Activated CD4-positive, alpha-beta T cell treated with anti-CD3 and anti-CD28 coated beads, Interleukin-2, amount 10 ng/mL, durations not matched to agents 7 days and 5 days (primary cell): ENCODE measurements at regions not wholly inside any gene's neighbourhood (a gene's known extent, or its start where the extent isn't known, plus 50 kb on each side); places are given as distances from the start of the nearest gene placed in this dataset.

Source experiments
- CTCF ChIA-PET: fragments of 350-600 bp; sonication (Branson Sonifier 250); formaldehyde crosslinking; loops from one replicate; lab custom pipeline; 2021; ENCODE audit warnings: antibody characterized with exemption; lab: Charles Lee
- POLR2A ChIA-PET: fragments of 350-600 bp; sonication (Branson Sonifier 250); formaldehyde crosslinking; loops from one replicate; lab custom pipeline; 2021; ENCODE audit warnings: antibody characterized with exemption; lab: Charles Lee
- DNase-seq: peaks from one replicate; pipeline ENCODE4 v3.0.0-alpha.2; 2020
- H3K27ac Mint-ChIP-seq: one replicate; pipeline ENCODE4 v1.8.0; 2021; ENCODE audit warnings: mild to moderate bottlenecking, moderate library complexity, mixed read lengths
- H3K27me3 Mint-ChIP-seq: one replicate; pipeline ENCODE4 v1.8.0; 2021; ENCODE audit warnings: mixed read lengths
- H3K36me3 Mint-ChIP-seq: one replicate; pipeline ENCODE4 v1.8.0; 2021; ENCODE audit warnings: low read depth, mixed read lengths
- H3K4me1 Mint-ChIP-seq: one replicate; pipeline ENCODE4 v1.8.0; 2021; ENCODE audit warnings: mixed read lengths
- H3K4me3 Mint-ChIP-seq: one replicate; pipeline ENCODE4 v1.8.0; 2021; ENCODE audit warnings: mild to moderate bottlenecking, moderate library complexity, mixed read lengths
- H3K9me3 Mint-ChIP-seq: one replicate; pipeline ENCODE4 v1.8.0; 2021; ENCODE audit warnings: mixed read lengths

- Mint-ChIP-seq H3K4me1 (no peaks in the 10 kb centered on the region), H3K36me3 (no peaks in the 10 kb centered on the region), H3K9me3 (no peaks in the 10 kb centered on the region), H3K4me3 (no peak overlapping the region), H3K27ac (no peak overlapping the region), H3K27me3 (no peaks in the 10 kb centered on the region)
- DNase-seq: no peak
- POLR2A ChIA-PET: no interaction called here
- CTCF ChIA-PET: no interaction called here
These were observed 171.5 kb downstream of the FAT3 start for GRCh38 chr11:92396133-92396532.

DNA sequence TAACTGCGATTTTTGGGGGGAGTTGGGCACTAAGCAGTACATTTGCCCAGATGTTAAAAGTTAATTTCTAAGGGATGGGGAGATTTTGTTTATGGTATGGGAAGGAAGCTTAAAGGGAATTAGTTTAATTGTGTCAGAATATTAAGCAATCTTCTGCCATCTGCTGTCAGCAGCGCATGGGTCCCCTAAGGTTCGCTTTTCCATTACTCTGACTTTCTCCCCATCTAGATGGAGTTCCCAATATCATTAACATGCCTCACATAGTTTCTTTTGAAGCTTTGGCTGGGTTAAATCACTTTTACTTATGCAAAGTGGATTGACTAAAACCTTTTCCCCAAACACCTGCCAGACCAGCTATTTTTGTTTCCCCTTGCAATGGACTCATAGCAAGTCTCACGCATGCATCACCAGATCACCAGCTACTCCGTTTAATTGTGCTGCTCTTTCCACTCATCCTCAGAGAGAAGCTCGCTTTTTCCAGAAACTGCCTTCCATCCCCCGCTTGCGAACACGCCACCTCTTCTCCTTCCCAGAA is 172.7 kb downstream of the FAT3 start:
- CTCF ChIA-PET: no interaction called here

DNA sequence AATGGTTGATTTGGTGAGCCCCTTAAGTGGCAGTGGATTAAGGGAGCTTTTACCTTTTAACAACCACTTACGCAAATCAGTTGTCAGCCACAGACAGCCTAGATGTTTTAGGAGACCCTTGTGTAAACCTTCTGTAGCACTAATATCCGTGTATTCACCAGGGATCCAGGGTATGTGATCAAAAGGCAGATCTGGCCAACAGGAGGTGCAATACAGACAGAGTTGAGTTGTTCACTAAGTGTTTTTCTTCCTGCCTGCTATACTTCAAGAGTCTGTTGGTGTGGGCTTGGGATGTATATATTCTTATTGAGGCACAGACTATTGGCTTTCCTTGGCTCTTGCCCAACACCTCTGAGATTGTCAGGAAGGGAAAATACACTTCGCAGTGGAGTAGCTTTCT is 175.1 kb downstream of the FAT3 start:
- no peak for DNase-seq
- Mint-ChIP-seq H3K9me3 (no peaks in the 10 kb centered on the region), H3K27me3 (no peaks in the 10 kb centered on the region), H3K36me3 (no peaks in the 10 kb centered on the region), H3K4me3 (no peak overlapping the region), H3K27ac (no peak overlapping the region), H3K4me1 (no peaks in the 10 kb centered on the region)
- ChIA-PET CTCF (no interaction called here), POLR2A (no interaction called here)

More for the DNA sequence above, 172.7 kb downstream of the FAT3 start:
- H3K36me3 Mint-ChIP-seq: no peaks in the 10 kb centered on the region
- POLR2A ChIA-PET: no interaction called here
- H3K27me3 Mint-ChIP-seq: no peaks in the 10 kb centered on the region
- no peaks in the 10 kb centered on the region for H3K4me1 Mint-ChIP-seq
- H3K9me3 Mint-ChIP-seq: no peaks in the 10 kb centered on the region
- no peak overlapping the region for H3K4me3 Mint-ChIP-seq
- H3K27ac Mint-ChIP-seq: no peak overlapping the region
- DNase-seq: no peak

GRCh38 chr11:92401520-92401919 is 176.9 kb downstream of the FAT3 start:
- no peak overlapping the region for H3K27ac Mint-ChIP-seq
- ChIA-PET CTCF (no interaction called here), POLR2A (no interaction called here)
- no peak for DNase-seq
- no peaks in the 10 kb centered on the region for H3K4me1 Mint-ChIP-seq
- no peaks in the 10 kb centered on the region for H3K9me3 Mint-ChIP-seq
- no peak overlapping the region for H3K4me3 Mint-ChIP-seq
- H3K36me3 Mint-ChIP-seq: no peaks in the 10 kb centered on the region
- no peaks in the 10 kb centered on the region for H3K27me3 Mint-ChIP-seq

- Mint-ChIP-seq H3K4me1 (no peaks in the 10 kb centered on the region), H3K27me3 (no peaks in the 10 kb centered on the region), H3K9me3 (no peaks in the 10 kb centered on the region), H3K4me3 (no peak overlapping the region), H3K27ac (no peak overlapping the region), H3K36me3 (no peaks in the 10 kb centered on the region)
- no peak for DNase-seq
- CTCF ChIA-PET: no interaction called here
- POLR2A ChIA-PET: no interaction called here
These were observed 181.9 kb downstream of the FAT3 start for GRCh38 chr11:92406472-92406871.

- DNase-seq: no peak
- H3K4me3 Mint-ChIP-seq: no peak overlapping the region
- H3K27me3 Mint-ChIP-seq: no peaks in the 10 kb centered on the region
- POLR2A ChIA-PET: no interaction called here
- CTCF ChIA-PET: no interaction called here
- no peaks in the 10 kb centered on the region for H3K4me1 Mint-ChIP-seq
- H3K36me3 Mint-ChIP-seq: no peaks in the 10 kb centered on the region
- H3K27ac Mint-ChIP-seq: no peak overlapping the region
- H3K9me3 Mint-ChIP-seq: no peaks in the 10 kb centered on the region
These were observed 184.7 kb downstream of the FAT3 start for GRCh38 chr11:92409355-92409754.

DNA sequence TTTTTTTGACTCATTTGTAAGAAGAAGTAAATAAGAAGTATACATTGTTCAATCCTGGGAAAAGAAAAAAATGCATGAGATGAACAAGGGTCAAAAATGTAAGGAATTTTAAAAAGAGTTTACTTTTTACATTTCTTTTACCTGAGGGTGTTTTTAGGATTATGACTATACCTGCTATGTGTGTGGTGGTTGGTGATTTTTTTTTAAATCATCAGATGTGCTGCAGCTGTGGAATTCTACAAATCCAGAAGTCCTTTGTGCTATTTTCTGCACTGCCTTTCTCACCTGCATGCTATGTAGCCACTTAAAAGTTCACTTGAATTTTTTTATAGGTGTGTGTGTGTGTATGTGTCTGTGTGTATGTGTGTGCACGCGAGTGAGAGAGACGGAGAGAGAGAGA is 185.3 kb downstream of the FAT3 start:
- H3K27me3 Mint-ChIP-seq: no peaks in the 10 kb centered on the region
- no peaks in the 10 kb centered on the region for H3K4me1 Mint-ChIP-seq
- CTCF ChIA-PET: no interaction called here
- POLR2A ChIA-PET: no interaction called here
- H3K4me3 Mint-ChIP-seq: no peak overlapping the region
- no peak overlapping the region for H3K27ac Mint-ChIP-seq
- H3K9me3 Mint-ChIP-seq: no peaks in the 10 kb centered on the region
- DNase-seq: no peak
- no peaks in the 10 kb centered on the region for H3K36me3 Mint-ChIP-seq

- Mint-ChIP-seq H3K9me3 (no peaks in the 10 kb centered on the region), H3K4me3 (no peak overlapping the region), H3K4me1 (no peaks in the 10 kb centered on the region), H3K36me3 (no peaks in the 10 kb centered on the region), H3K27me3 (no peaks in the 10 kb centered on the region), H3K27ac (no peak overlapping the region)
- no peak for DNase-seq
- CTCF ChIA-PET: no interaction called here
- POLR2A ChIA-PET: no interaction called here
These were observed 185.9 kb downstream of the FAT3 start for GRCh38 chr11:92410526-92410925.

GRCh38 chr11:92411431-92411830 is 186.8 kb downstream of the FAT3 start:
- Mint-ChIP-seq H3K9me3 (no peaks in the 10 kb centered on the region), H3K27me3 (no peaks in the 10 kb centered on the region), H3K27ac (no peak overlapping the region), H3K4me3 (no peak overlapping the region), H3K36me3 (no peaks in the 10 kb centered on the region), H3K4me1 (no peaks in the 10 kb centered on the region)
- ChIA-PET POLR2A (no interaction called here), CTCF (no interaction called here)
- no peak for DNase-seq

GRCh38 chr11:92413757-92414513 is 189.3 kb downstream of the FAT3 start:
- ChIA-PET POLR2A (no interaction called here), CTCF (no interaction called here)
- H3K27me3 Mint-ChIP-seq: no peaks in the 10 kb centered on the region
- no peaks in the 10 kb centered on the region for H3K9me3 Mint-ChIP-seq
- H3K27ac Mint-ChIP-seq: no peak overlapping the region
- H3K4me1 Mint-ChIP-seq: no peaks in the 10 kb centered on the region
- no peak overlapping the region for H3K4me3 Mint-ChIP-seq
- no peak for DNase-seq
- no peaks in the 10 kb centered on the region for H3K36me3 Mint-ChIP-seq

- DNase-seq: no peak
- Mint-ChIP-seq H3K36me3 (no peaks in the 10 kb centered on the region), H3K4me1 (no peaks in the 10 kb centered on the region), H3K4me3 (no peak overlapping the region), H3K27ac (no peak overlapping the region), H3K9me3 (no peaks in the 10 kb centered on the region), H3K27me3 (peaks cover 2% of the 10 kb centered on the region)
- ChIA-PET POLR2A (no interaction called here), CTCF (no interaction called here)
These were observed 192.5 kb downstream of the FAT3 start for GRCh38 chr11:92416971-92417725.

DNA sequence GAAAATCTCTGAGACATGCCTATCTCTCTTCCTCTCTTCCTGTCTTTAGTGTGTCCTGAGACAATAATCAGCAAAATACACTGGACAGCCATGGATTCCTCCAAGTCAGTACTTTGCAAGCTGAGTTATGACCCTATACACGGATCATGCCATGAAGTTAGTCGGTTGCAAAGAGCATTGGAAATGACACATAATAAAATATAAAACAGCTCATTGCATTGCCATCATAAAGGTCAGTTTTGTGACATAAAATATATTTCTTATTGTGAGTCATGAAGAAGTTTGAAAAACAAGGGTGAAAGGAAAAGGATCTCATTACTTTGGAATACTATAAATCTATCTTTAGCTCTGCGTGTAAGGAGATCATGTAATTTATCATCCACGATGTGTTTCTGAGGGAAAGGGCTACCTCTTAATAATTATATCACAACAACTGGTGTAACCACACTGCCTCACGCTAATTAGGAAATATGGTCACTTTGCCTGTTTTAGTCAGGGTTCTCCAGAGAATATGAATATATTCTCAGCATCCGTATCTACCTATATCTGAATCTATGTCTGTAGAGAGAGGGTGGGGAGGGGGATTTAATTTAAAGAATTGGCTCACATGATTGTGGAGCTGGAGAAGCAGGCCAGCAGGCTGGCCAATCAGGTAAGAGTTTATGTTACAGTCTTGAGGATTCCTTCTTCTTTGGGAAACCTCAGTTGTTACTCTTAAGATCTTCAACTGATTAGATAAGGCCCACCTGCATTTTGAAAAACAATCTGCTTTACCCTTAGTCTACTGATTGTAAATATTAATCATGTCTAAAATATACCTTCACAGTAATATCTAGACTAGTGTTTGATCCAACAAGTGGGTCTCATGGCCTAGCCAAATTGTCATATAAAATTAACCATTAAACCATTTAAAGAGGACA is 198.8 kb downstream of the FAT3 start:
- POLR2A ChIA-PET: no interaction called here
- peaks cover 2% of the 10 kb centered on the region for H3K27me3 Mint-ChIP-seq
- no peaks in the 10 kb centered on the region for H3K36me3 Mint-ChIP-seq
- no peaks in the 10 kb centered on the region for H3K9me3 Mint-ChIP-seq
- no peaks in the 10 kb centered on the region for H3K4me1 Mint-ChIP-seq
- H3K4me3 Mint-ChIP-seq: no peak overlapping the region
- H3K27ac Mint-ChIP-seq: no peak overlapping the region
- CTCF ChIA-PET: no interaction called here
- DNase-seq: no peak

- H3K4me3 Mint-ChIP-seq: no peak overlapping the region
- H3K27ac Mint-ChIP-seq: no peak overlapping the region
- no peak for DNase-seq
- no peaks in the 10 kb centered on the region for H3K4me1 Mint-ChIP-seq
- peaks cover 2% of the 10 kb centered on the region for H3K27me3 Mint-ChIP-seq
- H3K36me3 Mint-ChIP-seq: no peaks in the 10 kb centered on the region
- H3K9me3 Mint-ChIP-seq: no peaks in the 10 kb centered on the region
- CTCF ChIA-PET: no interaction called here
- POLR2A ChIA-PET: no interaction called here
These were observed 199.7 kb downstream of the FAT3 start for GRCh38 chr11:92424281-92424680.
